CD4-positive, alpha-beta memory T cell (primary cell): ENCODE measurements at regions not wholly inside any gene's neighbourhood (a gene's known extent, or its start where the extent isn't known, plus 50 kb on each side); places are given as distances from the start of the nearest gene placed in this dataset.
"Not testable (repeated sequence)": the region's sequence is repeated elsewhere in the genome, so short reads cannot be mapped to it uniquely, and the experiment has no call there.

ENCODE experiments used
- CTCF ChIA-PET: fragments of 350-600 bp; sonication (Branson Sonifier 250); formaldehyde crosslinking; loops from one replicate; lab custom pipeline; 2021; ENCODE audit warnings: inconsistent platforms; ENCODE audit not compliant: partially characterized antibody; lab: Charles Lee
- POLR2A ChIA-PET: fragments of 350-600 bp; sonication (Branson Sonifier 250); formaldehyde crosslinking; loops from one replicate; lab custom pipeline; 2021; ENCODE audit not compliant: partially characterized antibody; lab: Charles Lee
- DNase-seq, 5 donors: peaks; one replicate each; pipeline versions ENCODE4 v3.0.0 to v3.0.0-alpha.2; 2020 to 2022; ENCODE audit warnings: mixed read lengths in 1 of 5
- H3K27ac ChIP-seq: one replicate; pipeline ENCODE4 v1.7.0; 2013; ENCODE audit warnings: low read depth, low read length
- H3K27me3 ChIP-seq: 2 replicates; pipeline ENCODE4 v1.7.0; 2013; ENCODE audit warnings: mild to moderate bottlenecking, low read length, moderate library complexity; ENCODE audit not compliant: insufficient read depth
- H3K36me3 ChIP-seq: 2 replicates; pipeline ENCODE4 v1.7.0; 2013; ENCODE audit warnings: mild to moderate bottlenecking, low read length, moderate library complexity; ENCODE audit not compliant: insufficient read depth
- H3K4me1 ChIP-seq: 2 replicates; pipeline ENCODE4 v1.7.0; 2013; ENCODE audit warnings: mild to moderate bottlenecking, low read length, moderate library complexity; ENCODE audit not compliant: insufficient read depth
- H3K4me3 ChIP-seq, 2 donors: one replicate each; pipeline ENCODE4 v1.7.0; 2013; ENCODE audit warnings: low read length in 2 of 2, mild to moderate bottlenecking in 1 of 2
- H3K9me3 ChIP-seq, 2 donors: one replicate each; pipeline ENCODE4 v1.7.0; 2013; ENCODE audit warnings: low read length in 2 of 2, control low read depth in 1 of 2; ENCODE audit not compliant: control insufficient read depth in 1 of 2
- H3K27ac Mint-ChIP-seq, 7 donors: one replicate each; pipeline ENCODE4 v1.8.0; 2020 to 2021; ENCODE audit warnings: mixed read lengths in 7 of 7, mild to moderate bottlenecking in 6 of 7, inconsistent platforms in 3 of 7, moderate library complexity in 3 of 7
- H3K27me3 Mint-ChIP-seq, 2 donors: one replicate each; pipeline ENCODE4 v1.8.0; 2020 to 2021; ENCODE audit warnings: mixed read lengths in 2 of 2
- H3K36me3 Mint-ChIP-seq, 2 donors: one replicate each; pipeline ENCODE4 v1.8.0; 2020 to 2021; ENCODE audit warnings: mixed read lengths in 2 of 2, inconsistent platforms in 1 of 2, mild to moderate bottlenecking in 1 of 2
- H3K4me1 Mint-ChIP-seq, 4 donors: one replicate each; pipeline ENCODE4 v1.8.0; 2020 to 2021; ENCODE audit warnings: mixed read lengths in 4 of 4, mild to moderate bottlenecking in 1 of 4
- H3K4me3 Mint-ChIP-seq, 8 donors: one replicate each; pipeline ENCODE4 v1.8.0; 2020 to 2021; ENCODE audit warnings: mixed read lengths in 8 of 8, mild to moderate bottlenecking in 7 of 8, moderate library complexity in 6 of 8, inconsistent platforms in 3 of 8
- H3K9me3 Mint-ChIP-seq, 8 donors: one replicate each; pipeline ENCODE4 v1.8.0; 2020 to 2021; ENCODE audit warnings: mixed read lengths in 8 of 8, mild to moderate bottlenecking in 5 of 8, inconsistent platforms in 3 of 8, moderate library complexity in 1 of 8
- intact Hi-C: fragments of 100-400 bp; cut with micrococcal nuclease; formaldehyde crosslinking; loops from one replicate; pipeline ENCODE4 v1.15.1; 2023

GRCh38 chr5:110836851-110837250 is 98.0 kb downstream of the SLC25A46 start:
- Mint-ChIP-seq H3K9me3 (peaks cover 0 to 6% (median 0%) of the 10 kb centered on the region in 8 donors), H3K27me3 (peaks cover 0 to 8% of the 10 kb centered on the region in 2 donors), H3K4me3 (no peak overlapping the region), H3K4me1 (no peaks in the 10 kb centered on the region), H3K27ac (no peak overlapping the region), H3K36me3 (no peaks in the 10 kb centered on the region)
- POLR2A ChIA-PET: no interaction called here
- no peak for DNase-seq
- intact Hi-C loops: no loop called here
- H3K4me3 ChIP-seq: no peak overlapping the region
- no peaks in the 10 kb centered on the region for H3K27me3 ChIP-seq
- H3K36me3 ChIP-seq: no peaks in the 10 kb centered on the region
- CTCF ChIA-PET: no interaction called here
- no peak overlapping the region for H3K27ac ChIP-seq
- H3K9me3 ChIP-seq: no peaks in the 10 kb centered on the region
- H3K4me1 ChIP-seq: no peaks in the 10 kb centered on the region

- H3K4me3 Mint-ChIP-seq, H3K9me3 ChIP-seq, CTCF ChIA-PET, H3K36me3 ChIP-seq, H3K4me1 Mint-ChIP-seq, H3K4me1 ChIP-seq, H3K27ac ChIP-seq, H3K27me3 ChIP-seq, intact Hi-C loops, DNase-seq, POLR2A ChIA-PET, H3K36me3 Mint-ChIP-seq, H3K27ac Mint-ChIP-seq, H3K4me3 ChIP-seq, H3K27me3 Mint-ChIP-seq, H3K9me3 Mint-ChIP-seq: not testable (repeated sequence)
Observed at GRCh38 chr5:110838357-110838756, 99.5 kb downstream of the SLC25A46 start.

GRCh38 chr5:110838961-110839360 is 100.2 kb downstream of the SLC25A46 start:
- H3K9me3 Mint-ChIP-seq: peaks cover 0 to 6% (median 0%) of the 10 kb centered on the region in 8 donors
- POLR2A ChIA-PET: no interaction called here

GRCh38 chr5:110840347-110840960 is 101.6 kb downstream of the SLC25A46 start:
- Histone ChIP-seq H3K36me3 (no peaks in the 10 kb centered on the region), H3K4me3 (no peak overlapping the region), H3K9me3 (no peaks in the 10 kb centered on the region), H3K27me3 (no peaks in the 10 kb centered on the region), H3K27ac (no peak overlapping the region), H3K4me1 (no peaks in the 10 kb centered on the region)
- ChIA-PET POLR2A (no interaction called here), CTCF (no interaction called here)
- Mint-ChIP-seq H3K36me3 (no peaks in the 10 kb centered on the region), H3K27ac (no peak overlapping the region), H3K27me3 (peaks cover 0 to 8% of the 10 kb centered on the region in 2 donors), H3K4me3 (no peak overlapping the region), H3K9me3 (peaks cover 0 to 6% (median 0%) of the 10 kb centered on the region in 8 donors), H3K4me1 (no peaks in the 10 kb centered on the region)
- no peak for DNase-seq
- intact Hi-C loops: no loop called here

More at GRCh38 chr5:110838961-110839360, 100.2 kb downstream of the SLC25A46 start:
- H3K36me3 ChIP-seq: no peaks in the 10 kb centered on the region
- no peak overlapping the region for H3K4me3 ChIP-seq
- Mint-ChIP-seq H3K36me3 (no peaks in the 10 kb centered on the region), H3K27ac (no peak overlapping the region), H3K4me1 (no peaks in the 10 kb centered on the region), H3K27me3 (peaks cover 0 to 8% of the 10 kb centered on the region in 2 donors), H3K4me3 (no peak overlapping the region)
- H3K4me1 ChIP-seq: no peaks in the 10 kb centered on the region
- intact Hi-C loops: no loop called here
- H3K9me3 ChIP-seq: no peaks in the 10 kb centered on the region
- H3K27ac ChIP-seq: no peak overlapping the region
- H3K27me3 ChIP-seq: no peaks in the 10 kb centered on the region
- no peak for DNase-seq
- CTCF ChIA-PET: no interaction called here

- no peak for DNase-seq
- Mint-ChIP-seq H3K9me3 (peaks cover 0 to 2% (median 0%) of the 10 kb centered on the region in 8 donors), H3K4me3 (no peak overlapping the region), H3K4me1 (no peaks in the 10 kb centered on the region), H3K27me3 (peaks cover 0 to 8% of the 10 kb centered on the region in 2 donors), H3K27ac (no peak overlapping the region), H3K36me3 (no peaks in the 10 kb centered on the region)
- no peaks in the 10 kb centered on the region for H3K27me3 ChIP-seq
- no peaks in the 10 kb centered on the region for H3K9me3 ChIP-seq
- ChIA-PET CTCF (no interaction called here), POLR2A (no interaction called here)
- H3K4me3 ChIP-seq: no peak overlapping the region
- H3K4me1 ChIP-seq: no peaks in the 10 kb centered on the region
- no peaks in the 10 kb centered on the region for H3K36me3 ChIP-seq
- H3K27ac ChIP-seq: no peak overlapping the region
- intact Hi-C loops: no loop called here
Observed at GRCh38 chr5:110841137-110841536, 102.3 kb downstream of the SLC25A46 start.

GRCh38 chr5:110842948-110843347 is 104.1 kb downstream of the SLC25A46 start:
- H3K4me1 ChIP-seq: no peaks in the 10 kb centered on the region
- no peaks in the 10 kb centered on the region for H3K36me3 ChIP-seq
- ChIA-PET POLR2A (no interaction called here), CTCF (no interaction called here)
- no peak for DNase-seq
- Mint-ChIP-seq H3K36me3 (no peaks in the 10 kb centered on the region), H3K27me3 (peaks cover 0 to 8% of the 10 kb centered on the region in 2 donors), H3K27ac (no peak overlapping the region), H3K9me3 (peaks cover 0 to 4% (median 0%) of the 10 kb centered on the region in 8 donors), H3K4me1 (no peaks in the 10 kb centered on the region), H3K4me3 (no peak overlapping the region)
- no peak overlapping the region for H3K27ac ChIP-seq
- intact Hi-C loops: no loop called here
- no peak overlapping the region for H3K4me3 ChIP-seq
- H3K27me3 ChIP-seq: no peaks in the 10 kb centered on the region
- H3K9me3 ChIP-seq: no peaks in the 10 kb centered on the region

GRCh38 chr5:110844251-110844650 is 105.4 kb downstream of the SLC25A46 start:
- H3K4me3 Mint-ChIP-seq: no peak overlapping the region
- H3K27ac ChIP-seq: no peak overlapping the region
- peaks cover 0 to 8% of the 10 kb centered on the region in 2 donors for H3K27me3 Mint-ChIP-seq
- no peak overlapping the region for H3K4me3 ChIP-seq
- no peaks in the 10 kb centered on the region for H3K4me1 Mint-ChIP-seq
- no peaks in the 10 kb centered on the region for H3K36me3 Mint-ChIP-seq
- DNase-seq: no peak
- H3K27ac Mint-ChIP-seq: no peak overlapping the region
- no peaks in the 10 kb centered on the region for H3K36me3 ChIP-seq
- POLR2A ChIA-PET: no interaction called here
- no peaks in the 10 kb centered on the region for H3K4me1 ChIP-seq
- peaks cover 0 to 6% (median 2%) of the 10 kb centered on the region in 8 donors for H3K9me3 Mint-ChIP-seq
- H3K27me3 ChIP-seq: no peaks in the 10 kb centered on the region
- intact Hi-C loops: no loop called here
- CTCF ChIA-PET: no interaction called here
- no peaks in the 10 kb centered on the region for H3K9me3 ChIP-seq
